ENCODE measurements at regions not wholly inside any gene's neighbourhood (a gene's known extent, or its start where the extent isn't known, plus 50 kb on each side); places are given as distances from the start of the nearest gene placed in this dataset.

GRCh38 chr7:123279949-123280348, 80.2 kb upstream of the SLC13A1 start:
- Histone ChIP-seq H3K4me2 (ENCODE audit: low read length) (no peak overlapping the region), H3K79me1 (ENCODE audit: low read length) (no peaks in the 10 kb centered on the region), H2BK120ac (ENCODE audit: low read depth, low read length) (no peak overlapping the region), H3K36me3 (ENCODE audit: control insufficient read depth, insufficient read depth, low read length) (no peaks in the 10 kb centered on the region), H3K4me1 (ENCODE audit: control insufficient read depth, low read depth, low read length) (no peaks in the 10 kb centered on the region), H3K79me2 (ENCODE audit: control insufficient read depth, insufficient read depth, low read length) (no peaks in the 10 kb centered on the region), H3K18ac (ENCODE audit: low read length) (no peak overlapping the region), H3K9ac (ENCODE audit: low read length) (no peak overlapping the region), H3K23ac (ENCODE audit: low read length) (no peak overlapping the region), H2AK5ac (ENCODE audit: low read length) (no peak overlapping the region), H3K27me3 (ENCODE audit: insufficient read depth, low read length, poor library complexity) (no peaks in the 10 kb centered on the region), H3K4me3 (ENCODE audit: low read length) (no peak overlapping the region), H3K56ac (ENCODE audit: low read length) (no peak overlapping the region), H2BK5ac (ENCODE audit: low read length) (no peak overlapping the region), H4K8ac (ENCODE audit: low read depth, low read length) (no peak overlapping the region), H2BK15ac (replicated peaks; ENCODE audit: low read depth) (peak overlapping the region; percentile 74), H3K27ac (ENCODE audit: low read depth, low read length) (no peak overlapping the region), H3K4ac (ENCODE audit: low read depth, low read length) (no peak overlapping the region), H4K5ac (ENCODE audit: low read length) (no peak overlapping the region)
- no peak for DNase-seq

- H2BK5ac ChIP-seq (ENCODE audit: low read length): no peak overlapping the region
- no peaks in the 10 kb centered on the region for H3K27me3 ChIP-seq (ENCODE audit: insufficient read depth, low read length, poor library complexity)
- no peak overlapping the region for H4K5ac ChIP-seq (ENCODE audit: low read length)
- H3K56ac ChIP-seq (ENCODE audit: low read length): no peak overlapping the region
- H3K18ac ChIP-seq (ENCODE audit: low read length): no peak overlapping the region
- no peaks in the 10 kb centered on the region for H3K79me1 ChIP-seq (ENCODE audit: low read length)
- 100% methylated on average over 2 of the region's 2 CpGs for WGBS (ENCODE audit: extremely low coverage, insufficient coverage, low lambda C conversion rate)
- H3K36me3 ChIP-seq (ENCODE audit: control insufficient read depth, insufficient read depth, low read length): no peaks in the 10 kb centered on the region
- H2BK15ac ChIP-seq (replicated peaks; ENCODE audit: low read depth): no peak overlapping the region
- H3K4me3 ChIP-seq (ENCODE audit: low read length): no peak overlapping the region
- no peaks in the 10 kb centered on the region for H3K79me2 ChIP-seq (ENCODE audit: control insufficient read depth, insufficient read depth, low read length)
- no peak overlapping the region for H3K27ac ChIP-seq (ENCODE audit: low read depth, low read length)
- H3K4ac ChIP-seq (ENCODE audit: low read depth, low read length): no peak overlapping the region
- H2BK120ac ChIP-seq (ENCODE audit: low read depth, low read length): no peak overlapping the region
- H3K23ac ChIP-seq (ENCODE audit: low read length): no peak overlapping the region
- H3K9ac ChIP-seq (ENCODE audit: low read length): no peak overlapping the region
- no peak overlapping the region for H4K8ac ChIP-seq (ENCODE audit: low read depth, low read length)
- H3K4me1 ChIP-seq (ENCODE audit: control insufficient read depth, low read depth, low read length): peaks cover 3% of the 10 kb centered on the region
- DNase-seq: no peak
- H3K4me2 ChIP-seq (ENCODE audit: low read length): no peak overlapping the region
- no peak overlapping the region for H2AK5ac ChIP-seq (ENCODE audit: low read length)
Measured at GRCh38 chr7:123275036-123275753, 75.4 kb upstream of the SLC13A1 start.

GRCh38 chr7:123273185-123273584, 73.4 kb upstream of the SLC13A1 start:
- Histone ChIP-seq H3K27ac (ENCODE audit: low read depth, low read length) (no peak overlapping the region), H2BK5ac (ENCODE audit: low read length) (no peak overlapping the region), H4K8ac (ENCODE audit: low read depth, low read length) (no peak overlapping the region), H2BK120ac (ENCODE audit: low read depth, low read length) (peak overlapping the region; percentile 28), H3K36me3 (ENCODE audit: control insufficient read depth, insufficient read depth, low read length) (no peaks in the 10 kb centered on the region), H3K56ac (ENCODE audit: low read length) (no peak overlapping the region), H4K5ac (ENCODE audit: low read length) (no peak overlapping the region), H3K79me1 (ENCODE audit: low read length) (no peaks in the 10 kb centered on the region), H3K4me2 (ENCODE audit: low read length) (no peak overlapping the region), H3K79me2 (ENCODE audit: control insufficient read depth, insufficient read depth, low read length) (no peaks in the 10 kb centered on the region), H3K4me3 (ENCODE audit: low read length) (no peak overlapping the region), H3K23ac (ENCODE audit: low read length) (no peak overlapping the region), H2AK5ac (ENCODE audit: low read length) (no peak overlapping the region), H3K27me3 (ENCODE audit: insufficient read depth, low read length, poor library complexity) (no peaks in the 10 kb centered on the region), H2BK15ac (replicated peaks; ENCODE audit: low read depth) (no peak overlapping the region), H3K18ac (ENCODE audit: low read length) (no peak overlapping the region), H3K4me1 (ENCODE audit: control insufficient read depth, low read depth, low read length) (peaks cover 7% of the 10 kb centered on the region), H3K9ac (ENCODE audit: low read length) (no peak overlapping the region), H3K4ac (ENCODE audit: low read depth, low read length) (no peak overlapping the region)
- DNase-seq: no peak
- WGBS (ENCODE audit: extremely low coverage, insufficient coverage, low lambda C conversion rate): no CpG with 5 or more reads among the region's 4 CpGs

GRCh38 chr7:123271856-123272255, 72.1 kb upstream of the SLC13A1 start:
- Histone ChIP-seq H2AK5ac (ENCODE audit: low read length) (no peak overlapping the region), H3K79me2 (ENCODE audit: control insufficient read depth, insufficient read depth, low read length) (no peaks in the 10 kb centered on the region), H3K27ac (ENCODE audit: low read depth, low read length) (peak overlapping the region; percentile 5), H3K18ac (ENCODE audit: low read length) (peak overlapping the region; percentile 90), H3K4me1 (ENCODE audit: control insufficient read depth, low read depth, low read length) (peaks cover 7% of the 10 kb centered on the region), H3K4me3 (ENCODE audit: low read length) (no peak overlapping the region), H4K8ac (ENCODE audit: low read depth, low read length) (no peak overlapping the region), H4K5ac (ENCODE audit: low read length) (no peak overlapping the region), H3K4me2 (ENCODE audit: low read length) (no peak overlapping the region), H2BK5ac (ENCODE audit: low read length) (peak overlapping the region; percentile 31), H3K4ac (ENCODE audit: low read depth, low read length) (no peak overlapping the region), H3K9ac (ENCODE audit: low read length) (no peak overlapping the region), H3K36me3 (ENCODE audit: control insufficient read depth, insufficient read depth, low read length) (no peaks in the 10 kb centered on the region), H2BK15ac (replicated peaks; ENCODE audit: low read depth) (no peak overlapping the region), H3K27me3 (ENCODE audit: insufficient read depth, low read length, poor library complexity) (no peaks in the 10 kb centered on the region), H3K79me1 (ENCODE audit: low read length) (no peaks in the 10 kb centered on the region), H3K23ac (ENCODE audit: low read length) (no peak overlapping the region), H3K56ac (ENCODE audit: low read length) (no peak overlapping the region), H2BK120ac (ENCODE audit: low read depth, low read length) (peak overlapping the region; percentile 61)
- no CpG with 5 or more reads among the region's 2 CpGs for WGBS (ENCODE audit: extremely low coverage, insufficient coverage, low lambda C conversion rate)
- DNase-seq: peak; percentile 69

- no peak overlapping the region for H3K18ac ChIP-seq (ENCODE audit: low read length)
- H3K79me2 ChIP-seq (ENCODE audit: control insufficient read depth, insufficient read depth, low read length): no peaks in the 10 kb centered on the region
- no peak overlapping the region for H4K5ac ChIP-seq (ENCODE audit: low read length)
- peaks cover 7% of the 10 kb centered on the region for H3K4me1 ChIP-seq (ENCODE audit: control insufficient read depth, low read depth, low read length)
- no peak overlapping the region for H3K9ac ChIP-seq (ENCODE audit: low read length)
- H3K4ac ChIP-seq (ENCODE audit: low read depth, low read length): no peak overlapping the region
- no peak overlapping the region for H3K23ac ChIP-seq (ENCODE audit: low read length)
- H2AK5ac ChIP-seq (ENCODE audit: low read length): no peak overlapping the region
- H3K27me3 ChIP-seq (ENCODE audit: insufficient read depth, low read length, poor library complexity): no peaks in the 10 kb centered on the region
- H2BK5ac ChIP-seq (ENCODE audit: low read length): no peak overlapping the region
- no peak overlapping the region for H3K4me3 ChIP-seq (ENCODE audit: low read length)
- DNase-seq: peak; percentile 95
- no peak overlapping the region for H3K4me2 ChIP-seq (ENCODE audit: low read length)
- H2BK120ac ChIP-seq (ENCODE audit: low read depth, low read length): no peak overlapping the region
- H4K8ac ChIP-seq (ENCODE audit: low read depth, low read length): no peak overlapping the region
- no peak overlapping the region for H3K27ac ChIP-seq (ENCODE audit: low read depth, low read length)
- H2BK15ac ChIP-seq (replicated peaks; ENCODE audit: low read depth): no peak overlapping the region
- no CpG with 5 or more reads among the region's 3 CpGs for WGBS (ENCODE audit: extremely low coverage, insufficient coverage, low lambda C conversion rate)
- H3K36me3 ChIP-seq (ENCODE audit: control insufficient read depth, insufficient read depth, low read length): no peaks in the 10 kb centered on the region
- no peaks in the 10 kb centered on the region for H3K79me1 ChIP-seq (ENCODE audit: low read length)
- no peak overlapping the region for H3K56ac ChIP-seq (ENCODE audit: low read length)
Measured at GRCh38 chr7:123271231-123271630, 71.5 kb upstream of the SLC13A1 start.

GRCh38 chr7:123270570-123270969, 70.8 kb upstream of the SLC13A1 start:
- Histone ChIP-seq H3K4ac (ENCODE audit: low read depth, low read length) (no peak overlapping the region), H4K5ac (ENCODE audit: low read length) (no peak overlapping the region), H3K79me2 (ENCODE audit: control insufficient read depth, insufficient read depth, low read length) (no peaks in the 10 kb centered on the region), H3K23ac (ENCODE audit: low read length) (no peak overlapping the region), H2BK15ac (replicated peaks; ENCODE audit: low read depth) (no peak overlapping the region), H2BK120ac (ENCODE audit: low read depth, low read length) (no peak overlapping the region), H3K79me1 (ENCODE audit: low read length) (no peaks in the 10 kb centered on the region), H3K4me3 (ENCODE audit: low read length) (no peak overlapping the region), H3K56ac (ENCODE audit: low read length) (no peak overlapping the region), H3K27me3 (ENCODE audit: insufficient read depth, low read length, poor library complexity) (no peaks in the 10 kb centered on the region), H3K9ac (ENCODE audit: low read length) (no peak overlapping the region), H2AK5ac (ENCODE audit: low read length) (no peak overlapping the region), H3K27ac (ENCODE audit: low read depth, low read length) (no peak overlapping the region), H3K4me1 (ENCODE audit: control insufficient read depth, low read depth, low read length) (peaks cover 7% of the 10 kb centered on the region), H3K36me3 (ENCODE audit: control insufficient read depth, insufficient read depth, low read length) (no peaks in the 10 kb centered on the region), H2BK5ac (ENCODE audit: low read length) (no peak overlapping the region), H4K8ac (ENCODE audit: low read depth, low read length) (no peak overlapping the region), H3K4me2 (ENCODE audit: low read length) (no peak overlapping the region), H3K18ac (ENCODE audit: low read length) (no peak overlapping the region)
- WGBS (ENCODE audit: extremely low coverage, insufficient coverage, low lambda C conversion rate): no CpG with 5 or more reads among the region's 1 CpG
- peak; percentile 71 for DNase-seq
